ENCODE measurements at regions not wholly inside any gene's neighbourhood (a gene's known extent, or its start where the extent isn't known, plus 50 kb on each side); places are given as distances from the start of the nearest gene placed in this dataset.

DNA sequence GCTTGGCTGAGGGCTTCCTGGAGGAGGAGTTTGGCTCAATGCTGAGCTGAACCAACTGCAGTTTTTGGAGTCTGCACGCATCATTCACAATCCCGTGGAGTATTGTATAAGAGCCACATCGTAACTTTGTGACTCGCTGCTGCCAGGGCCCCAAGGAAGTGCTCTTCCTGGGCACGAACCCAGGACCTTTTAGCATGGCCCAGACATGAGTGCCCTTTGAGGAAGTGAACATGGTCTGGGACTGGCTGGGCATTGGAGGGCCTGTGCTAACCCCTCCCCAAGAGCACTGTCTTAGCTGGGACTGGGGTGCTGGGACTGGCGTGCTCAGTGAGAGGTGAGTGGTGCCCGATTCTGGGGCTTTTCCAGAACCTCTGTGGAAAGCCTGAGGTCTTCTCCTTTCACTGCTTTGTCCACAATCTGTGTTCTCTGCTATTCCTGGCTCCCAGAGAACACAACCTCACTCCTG lies 88.6 kb downstream of the LIPG start:
- TF ChIP-seq, protein P1, sequence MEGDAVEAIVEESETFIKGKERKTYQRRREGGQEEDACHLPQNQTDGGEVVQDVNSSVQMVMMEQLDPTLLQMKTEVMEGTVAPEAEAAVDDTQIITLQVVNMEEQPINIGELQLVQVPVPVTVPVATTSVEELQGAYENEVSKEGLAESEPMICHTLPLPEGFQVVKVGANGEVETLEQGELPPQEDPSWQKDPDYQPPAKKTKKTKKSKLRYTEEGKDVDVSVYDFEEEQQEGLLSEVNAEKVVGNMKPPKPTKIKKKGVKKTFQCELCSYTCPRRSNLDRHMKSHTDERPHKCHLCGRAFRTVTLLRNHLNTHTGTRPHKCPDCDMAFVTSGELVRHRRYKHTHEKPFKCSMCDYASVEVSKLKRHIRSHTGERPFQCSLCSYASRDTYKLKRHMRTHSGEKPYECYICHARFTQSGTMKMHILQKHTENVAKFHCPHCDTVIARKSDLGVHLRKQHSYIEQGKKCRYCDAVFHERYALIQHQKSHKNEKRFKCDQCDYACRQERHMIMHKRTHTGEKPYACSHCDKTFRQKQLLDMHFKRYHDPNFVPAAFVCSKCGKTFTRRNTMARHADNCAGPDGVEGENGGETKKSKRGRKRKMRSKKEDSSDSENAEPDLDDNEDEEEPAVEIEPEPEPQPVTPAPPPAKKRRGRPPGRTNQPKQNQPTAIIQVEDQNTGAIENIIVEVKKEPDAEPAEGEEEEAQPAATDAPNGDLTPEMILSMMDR (IDR thresholded peaks at IDR 0.05): no peak
- no peak for TF ChIP-seq POLR2A (IDR thresholded peaks at IDR 0.05)
